Gastroesophageal sphincter (tissue), 4 donors: ENCODE measurements at regions not wholly inside any gene's neighbourhood (a gene's known extent, or its start where the extent isn't known, plus 50 kb on each side); places are given as distances from the start of the nearest gene placed in this dataset.

Experiments
- ATAC-seq: fragments of 150-250 bp; one replicate; pipeline ENCODE4 v1.9.1; 2016; ENCODE audit warnings: mild to moderate bottlenecking, moderate library complexity
- H3K27ac ChIP-seq, 4 donors: fragments of 200-600 bp; sonication (generic) in 3 of 4; 1 replicate in 3 of 4; 2 replicates in 1 of 4; pipeline ENCODE4 v1.5.1; 2016 to 2019
- H3K27me3 ChIP-seq: fragments of 200-600 bp; sonication (generic); one replicate; pipeline ENCODE4 v1.5.1; 2019
- H3K36me3 ChIP-seq, 2 donors: fragments of 200-600 bp; sonication (generic); one replicate each; pipeline ENCODE4 v1.5.1; 2019; ENCODE audit warnings: control low read depth in 1 of 2
- H3K4me1 ChIP-seq, 3 donors: fragments of 200-600 bp; sonication (generic); 1 replicate in 2 of 3; 2 replicates in 1 of 3; pipeline ENCODE4 v1.5.1; 2016 to 2019; ENCODE audit warnings: control low read depth in 2 of 3
- H3K4me3 ChIP-seq, 2 donors: fragments of 200-600 bp; sonication (generic); one replicate each; pipeline ENCODE4 v1.5.1; 2019; ENCODE audit warnings: mild to moderate bottlenecking in 1 of 2, moderate library complexity in 1 of 2
- H3K9me3 ChIP-seq, 3 donors: fragments of 200-600 bp; sonication (generic); one replicate each; pipeline ENCODE4 v1.5.1; 2017 to 2019; ENCODE audit warnings: control low read depth in 2 of 3
- CTCF ChIP-seq, 4 experiments: fragments of 200-600 bp in 2 of 4; fragments of 450-650 bp in 2 of 4; sonication (generic) in 1 of 4; IDR thresholded peaks; one replicate each; pipeline ENCODE4 v1.5.1; 2017 to 2019; ENCODE audit warnings: antibody characterized with exemption in 4 of 4, mild to moderate bottlenecking in 2 of 4, moderate library complexity in 2 of 4
- EP300 ChIP-seq: sonication (generic); formaldehyde crosslinking; IDR thresholded peaks from one replicate; pipeline ENCODE4 v1.6.1; 2017; ENCODE audit warnings: antibody characterized with exemption, mild to moderate bottlenecking
- POLR2A ChIP-seq, 2 donors: fragments of 450-650 bp; IDR thresholded peaks; one replicate each; pipeline ENCODE4 v1.6.1; 2017; ENCODE audit warnings: antibody characterized with exemption in 2 of 2, mild to moderate bottlenecking in 2 of 2, moderate library complexity in 1 of 2
- POLR2AphosphoS5 ChIP-seq: sonication (generic); formaldehyde crosslinking; IDR thresholded peaks from one replicate; pipeline ENCODE4 v1.6.1; 2017; ENCODE audit warnings: antibody characterized with exemption
- WGBS, 2 donors: methylation state at CpG; one replicate each; pipeline ENCODE4 v1.1.5; 2018; ENCODE audit warnings: low coverage in 1 of 2; 5-methylcytosine and 5-hydroxymethylcytosine counted together

DNA sequence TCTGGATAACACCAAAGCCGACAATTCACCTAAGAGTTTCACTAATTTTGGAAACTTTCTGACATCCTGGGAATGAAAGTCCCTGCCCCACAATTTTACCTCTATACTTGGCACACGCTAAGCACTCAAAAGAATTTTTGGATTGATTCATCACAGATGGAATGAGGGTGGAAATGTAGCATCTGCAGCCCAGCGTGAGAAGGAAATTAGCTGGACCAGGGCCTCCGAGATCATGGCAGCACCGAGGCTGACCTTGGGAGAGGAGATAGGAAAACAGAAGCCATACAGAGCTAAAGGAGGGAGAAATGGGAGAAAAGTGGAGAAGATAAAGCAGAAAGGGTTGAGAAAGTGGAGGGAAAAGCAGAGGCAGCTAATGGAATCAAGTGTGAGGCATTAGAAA is 606.6 kb upstream of the DPP6 start:
- Histone ChIP-seq H3K27me3 (no peaks in the 10 kb centered on the region), H3K4me3 (no peak overlapping the region), H3K27ac (no peak overlapping the region), H3K4me1 (peaks cover 0 to 15% (median 4%) of the 10 kb centered on the region in 3 donors), H3K36me3 (no peaks in the 10 kb centered on the region), H3K9me3 (no peaks in the 10 kb centered on the region)
- WGBS, 2 donors, result 70 to 87% methylated on average over 4 to 5 of the region's 5 CpGs
- no peak for ATAC-seq
- TF ChIP-seq POLR2A (IDR thresholded peaks at IDR 0.05) (no peak), POLR2AphosphoS5 (no peak), EP300 (no peak), CTCF (IDR thresholded peaks at IDR 0.05) (no peak)

DNA sequence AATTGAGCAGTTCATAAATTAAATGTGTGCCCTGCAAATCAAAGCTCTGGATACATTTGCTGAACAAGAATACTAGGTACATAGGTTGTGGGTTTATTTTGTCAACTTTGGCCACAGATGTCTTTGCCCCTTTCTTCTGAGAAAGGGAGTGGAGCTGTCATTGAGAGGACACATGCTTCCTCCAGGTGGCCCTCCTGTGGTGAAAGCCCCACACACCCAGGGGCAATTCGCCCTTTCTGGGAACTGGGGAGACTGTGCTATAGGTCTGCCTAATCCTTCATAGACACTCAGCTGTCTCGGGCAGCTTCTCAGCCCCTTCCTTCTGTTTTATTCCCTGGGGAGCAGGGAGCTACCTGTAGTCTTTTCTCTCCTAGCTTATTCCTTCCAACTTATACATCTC is 605.7 kb upstream of the DPP6 start:
- H3K4me3 ChIP-seq, result no peak overlapping the region
- H3K4me1 ChIP-seq, result peaks cover 0 to 15% (median 4%) of the 10 kb centered on the region in 3 donors
- H3K9me3 ChIP-seq, result no peaks in the 10 kb centered on the region
- H3K27me3 ChIP-seq, result no peaks in the 10 kb centered on the region
- H3K36me3 ChIP-seq, result no peaks in the 10 kb centered on the region
- TF ChIP-seq EP300, result no peak
- TF ChIP-seq POLR2AphosphoS5, result no peak
- TF ChIP-seq CTCF (IDR thresholded peaks at IDR 0.05), result no peak
- WGBS, 2 donors, result 20 to 74% methylated on average over 1 to 2 of the region's 2 CpGs
- H3K27ac ChIP-seq, result no peak overlapping the region
- no peak for ATAC-seq

DNA sequence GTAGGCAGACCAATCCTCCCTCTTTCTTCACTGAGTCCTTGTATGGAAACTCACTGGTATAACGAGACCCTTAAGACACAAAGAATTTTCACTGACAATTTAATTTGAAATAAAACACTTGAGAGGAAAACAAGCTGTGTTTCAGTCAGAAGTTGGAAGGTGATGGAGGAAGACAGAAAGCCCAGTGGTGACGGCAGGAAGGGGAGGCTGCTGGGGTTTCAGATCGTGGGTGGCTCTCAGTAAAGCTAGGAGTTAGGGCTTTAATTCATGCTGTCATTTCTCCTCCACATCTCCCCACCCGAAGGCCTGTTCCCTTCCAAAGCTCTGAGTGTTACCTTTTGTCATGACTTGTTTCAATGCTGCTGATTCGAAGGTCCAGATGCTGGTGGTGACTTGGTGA is 605.2 kb upstream of the DPP6 start:
- TF ChIP-seq POLR2AphosphoS5, result no peak
- peaks cover 0 to 15% (median 4%) of the 10 kb centered on the region in 3 donors for H3K4me1 ChIP-seq
- no peak overlapping the region for H3K27ac ChIP-seq
- H3K27me3 ChIP-seq, result no peaks in the 10 kb centered on the region
- ATAC-seq, result no peak
- no peak overlapping the region for H3K4me3 ChIP-seq
- 47% methylated on average over 5 of the region's 5 CpGs; no CpG with 5 or more reads in 1 of the 2 donors for WGBS, 2 donors
- H3K9me3 ChIP-seq, result no peaks in the 10 kb centered on the region
- H3K36me3 ChIP-seq, result no peaks in the 10 kb centered on the region

DNA sequence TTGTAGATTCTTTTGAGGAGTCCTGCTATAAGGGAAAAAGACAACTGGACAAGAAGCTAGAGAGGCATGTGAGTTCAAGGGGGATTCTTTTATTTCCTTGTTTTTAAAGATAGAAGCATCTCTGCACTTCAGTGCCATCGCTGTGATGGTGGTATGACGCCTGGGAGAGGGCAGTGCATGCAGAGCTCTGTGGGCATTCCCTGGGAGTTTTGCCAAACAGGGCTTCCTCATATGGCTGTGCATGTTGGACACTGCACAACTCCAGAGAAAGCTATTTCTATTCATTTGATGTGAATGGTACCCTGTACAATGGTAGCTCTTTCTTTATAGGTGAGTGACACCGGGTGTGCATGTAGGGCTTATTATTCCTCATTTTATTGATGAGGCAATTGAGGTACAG is 599.5 kb upstream of the DPP6 start:
- Histone ChIP-seq H3K4me1 (no peaks in the 10 kb centered on the region), H3K27me3 (no peaks in the 10 kb centered on the region), H3K36me3 (no peaks in the 10 kb centered on the region), H3K9me3 (no peaks in the 10 kb centered on the region), H3K27ac (no peak overlapping the region), H3K4me3 (no peak overlapping the region)
- TF ChIP-seq POLR2AphosphoS5 (no peak), POLR2A (IDR thresholded peaks at IDR 0.05) (no peak), EP300 (no peak), CTCF (IDR thresholded peaks at IDR 0.05) (no peak)
- no peak for ATAC-seq
- 79 to 80% methylated on average over 2 to 3 of the region's 3 CpGs for WGBS, 2 donors

DNA sequence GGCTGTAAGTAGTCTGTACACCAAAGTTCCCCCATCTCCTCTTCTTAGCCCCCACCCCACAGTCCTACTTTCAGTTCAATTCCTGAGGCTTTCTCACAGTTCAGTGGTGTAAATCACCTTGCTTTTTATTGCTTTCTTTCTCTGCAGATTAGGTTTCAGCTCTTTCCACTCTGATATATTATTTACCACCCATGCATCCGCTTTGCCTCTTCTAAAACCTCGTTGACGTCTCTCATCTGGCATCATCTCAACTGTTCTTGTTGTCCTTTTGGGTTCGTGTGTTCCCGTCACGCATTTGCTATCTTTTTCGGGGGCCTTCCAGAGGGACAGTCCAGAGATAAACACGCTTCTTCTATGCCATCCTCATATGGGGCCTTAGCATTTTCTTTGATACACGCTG is 597.9 kb upstream of the DPP6 start:
- no peak for TF ChIP-seq POLR2A (IDR thresholded peaks at IDR 0.05)
- TF ChIP-seq CTCF (IDR thresholded peaks at IDR 0.05), result no peak
- TF ChIP-seq EP300, result no peak
- TF ChIP-seq POLR2AphosphoS5, result no peak
- Histone ChIP-seq H3K27ac (no peak overlapping the region), H3K27me3 (no peaks in the 10 kb centered on the region), H3K4me1 (peaks cover 0 to 7% (median 0%) of the 10 kb centered on the region in 3 donors), H3K36me3 (no peaks in the 10 kb centered on the region), H3K4me3 (no peak overlapping the region), H3K9me3 (no peaks in the 10 kb centered on the region)
- ATAC-seq, result no peak
- WGBS, 2 donors, result 79 to 94% methylated on average over 5 to 9 of the region's 9 CpGs
